GM18907 (cell line): ENCODE measurements at regions not wholly inside any gene's neighbourhood (a gene's known extent, or its start where the extent isn't known, plus 50 kb on each side); places are given as distances from the start of the nearest gene placed in this dataset.
"Not testable (repeated sequence)": the region's sequence is repeated elsewhere in the genome, so short reads cannot be mapped to it uniquely, and the experiment has no call there.

ENCODE experiments used
- ATAC-seq: cut with Tn5 transposase; IDR thresholded peaks from one replicate; pipeline ENCODE4 v1.9.1; 2021; ENCODE audit warnings: mild to moderate bottlenecking, moderate library complexity; ENCODE audit not compliant: unreplicated experiment

GRCh38 chr5:116785106-116785505 is 210.5 kb upstream of the SEMA6A start:
- ATAC-seq: no peak

DNA sequence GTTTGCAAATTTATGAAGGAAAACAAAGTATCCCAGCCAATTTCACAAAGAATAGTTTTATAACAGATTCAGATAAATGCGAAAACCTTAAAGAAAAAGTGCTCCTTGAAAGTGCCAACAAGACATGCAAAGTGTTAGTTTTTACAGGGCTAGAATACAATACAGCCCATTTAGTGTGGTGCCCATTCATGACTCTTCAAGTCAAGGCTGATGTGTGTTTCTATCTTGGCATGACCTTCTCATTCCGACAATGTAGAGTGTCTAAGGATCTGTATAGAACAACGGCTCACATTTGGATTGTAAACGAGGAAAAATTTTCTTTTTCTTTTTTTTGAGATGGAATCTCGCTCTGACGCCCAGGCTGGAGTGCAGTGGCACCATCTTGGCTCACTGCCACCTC is 205.2 kb upstream of the SEMA6A start:
- ATAC-seq: no peak

GRCh38 chr5:116778651-116779280 is 204.1 kb upstream of the SEMA6A start:
- ATAC-seq: no peak

GRCh38 chr5:116778032-116778431 is 203.4 kb upstream of the SEMA6A start:
- peak; percentile 85 for ATAC-seq

DNA sequence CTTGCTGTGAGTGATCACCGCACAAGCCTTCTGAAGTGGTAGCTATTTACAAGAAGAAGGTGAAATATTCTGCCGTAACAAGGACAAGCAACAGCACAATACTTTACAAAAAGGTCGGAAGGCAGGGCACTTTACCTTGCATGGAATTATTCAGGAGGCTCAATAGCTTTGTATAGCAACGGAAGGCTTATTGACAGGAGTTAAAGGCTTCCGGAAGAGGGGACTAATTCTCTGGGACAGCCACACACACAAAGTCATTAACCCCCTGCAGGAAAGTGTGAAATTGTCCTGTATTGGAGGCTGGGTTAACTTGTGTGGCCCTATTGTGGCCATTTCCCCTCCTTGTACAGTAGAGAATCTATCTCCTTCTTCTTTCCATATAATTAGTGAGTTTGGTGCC is 199.3 kb upstream of the SEMA6A start:
- no peak for ATAC-seq

DNA sequence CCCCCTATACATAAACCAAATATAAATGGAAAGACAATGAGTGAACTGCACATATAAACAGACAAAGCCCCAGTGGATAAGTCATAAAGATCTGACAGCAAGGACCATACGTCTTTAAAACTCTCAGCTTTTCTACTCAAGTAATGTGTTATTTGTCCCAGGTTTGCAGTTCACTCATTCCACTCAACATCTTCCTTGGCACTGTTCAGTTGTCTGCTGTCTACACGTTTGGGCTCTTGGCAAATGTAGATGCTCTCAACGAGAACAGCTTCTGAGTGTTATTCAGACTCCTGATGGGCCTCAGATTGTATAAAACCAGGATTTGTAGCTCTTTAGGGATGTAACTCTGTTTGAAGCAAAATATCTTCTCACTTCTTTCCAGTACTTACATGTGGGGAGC is 198.2 kb upstream of the SEMA6A start:
- no peak for ATAC-seq

DNA sequence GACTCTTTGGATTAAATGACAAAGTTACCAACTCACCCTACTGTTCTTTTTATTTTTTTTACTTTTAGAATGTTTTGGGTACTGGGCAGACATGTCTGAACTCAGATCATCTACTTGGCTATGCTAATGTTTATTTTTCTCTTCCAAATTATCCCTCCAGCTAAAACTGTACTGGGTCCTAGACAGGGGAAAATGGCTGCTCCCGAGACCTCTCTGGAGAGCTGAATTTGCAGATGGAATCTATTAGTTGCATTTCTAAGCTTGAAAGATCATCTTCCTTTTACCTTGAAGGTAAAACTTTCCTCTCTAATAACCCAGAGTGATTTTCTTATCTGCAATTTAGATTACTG is 197.5 kb upstream of the SEMA6A start:
- ATAC-seq: no peak

- ATAC-seq: no peak
These were observed 197.0 kb upstream of the SEMA6A start for GRCh38 chr5:116771466-116772151.

- not testable (repeated sequence) for ATAC-seq
These were observed 195.3 kb upstream of the SEMA6A start for GRCh38 chr5:116769953-116770352.

- no peak for ATAC-seq
These were observed 194.8 kb upstream of the SEMA6A start for GRCh38 chr5:116769470-116769869.

DNA sequence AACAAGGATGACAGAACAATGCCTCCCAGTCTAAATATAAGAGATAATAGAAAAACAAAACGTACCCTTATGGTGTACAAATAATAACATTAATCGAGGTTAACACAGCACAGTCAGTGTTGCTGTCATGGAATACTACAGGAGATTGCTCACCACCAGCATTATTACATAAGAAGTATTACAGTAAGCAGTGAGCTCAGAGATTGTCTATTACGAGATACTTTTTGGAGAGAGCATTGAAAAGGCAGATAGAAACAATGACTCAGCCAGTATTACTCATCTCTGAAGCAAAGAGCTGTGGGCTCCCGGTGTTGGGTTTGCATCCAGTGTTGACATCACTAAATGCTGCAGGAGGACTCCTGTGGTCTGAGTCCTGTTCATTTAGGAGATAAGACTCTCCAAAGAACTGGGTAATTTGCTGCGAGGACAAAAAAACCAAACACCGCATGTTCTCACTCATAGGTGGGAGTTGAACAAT is 191.9 kb upstream of the SEMA6A start:
- ATAC-seq: peak; percentile 59

DNA sequence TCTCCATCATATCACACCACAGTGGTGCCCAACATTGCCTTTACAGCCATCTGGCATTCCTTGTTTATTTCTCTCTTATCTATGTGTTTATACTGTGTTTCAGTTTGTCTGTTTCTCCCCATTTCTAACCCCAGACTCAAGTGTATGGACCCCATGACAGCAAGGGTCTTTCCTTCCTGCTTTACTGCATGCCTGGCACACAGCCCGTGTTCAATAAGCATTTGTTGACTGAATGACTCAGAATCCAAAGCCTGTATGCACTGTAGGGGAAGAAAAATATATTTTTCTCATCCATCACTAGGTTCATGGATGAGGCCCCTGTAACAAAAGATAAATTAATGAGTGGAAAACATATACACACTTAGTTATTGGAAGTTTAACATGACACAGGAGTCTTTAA is 190.8 kb upstream of the SEMA6A start:
- no peak for ATAC-seq

- ATAC-seq: peak; percentile 21
These were observed 190.3 kb upstream of the SEMA6A start for GRCh38 chr5:116764941-116765340.

DNA sequence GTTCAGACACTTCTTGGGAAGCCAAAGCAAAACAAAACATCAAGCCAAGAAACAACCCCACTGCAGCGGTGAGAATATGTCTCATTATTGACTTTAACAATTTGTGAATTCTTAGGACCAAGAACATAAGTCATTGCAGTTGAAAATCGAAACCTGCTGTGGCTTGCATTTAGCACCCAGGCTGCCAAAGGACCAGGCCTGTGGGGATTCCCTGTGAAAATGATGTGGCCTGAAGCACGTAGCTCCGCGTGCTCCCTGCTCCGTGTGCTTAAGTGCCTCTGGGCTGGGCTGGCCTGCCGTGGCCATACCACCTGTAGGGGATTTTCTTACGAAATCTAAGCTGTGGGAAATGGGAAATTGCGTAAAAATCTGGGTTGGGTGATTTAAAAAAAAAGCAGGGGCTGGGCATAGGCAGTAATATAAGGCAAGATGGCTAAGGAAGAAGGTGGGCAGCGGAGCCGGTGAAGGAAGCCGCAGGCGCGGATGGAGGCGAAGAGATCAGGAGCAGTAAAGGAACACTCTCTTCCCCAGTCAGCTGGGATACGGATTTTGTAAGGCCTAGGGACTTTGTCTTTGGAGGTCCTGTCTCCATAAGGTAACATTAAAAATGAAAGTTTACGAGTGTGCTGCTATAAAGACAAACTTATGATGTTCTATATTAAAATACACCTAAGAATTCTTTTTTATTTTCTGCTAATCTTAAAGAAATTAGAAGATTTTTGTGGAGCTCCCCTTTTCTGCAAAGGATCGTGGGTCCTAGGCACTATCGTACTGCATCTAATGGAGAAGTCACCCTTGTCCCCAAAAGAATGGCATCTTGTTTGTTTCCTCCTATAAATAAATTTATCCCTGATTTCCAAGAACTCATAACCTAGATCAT is 189.6 kb upstream of the SEMA6A start:
- ATAC-seq: peak; percentile 85

- ATAC-seq: no peak
These were observed 185.4 kb upstream of the SEMA6A start for GRCh38 chr5:116759860-116760640.

DNA sequence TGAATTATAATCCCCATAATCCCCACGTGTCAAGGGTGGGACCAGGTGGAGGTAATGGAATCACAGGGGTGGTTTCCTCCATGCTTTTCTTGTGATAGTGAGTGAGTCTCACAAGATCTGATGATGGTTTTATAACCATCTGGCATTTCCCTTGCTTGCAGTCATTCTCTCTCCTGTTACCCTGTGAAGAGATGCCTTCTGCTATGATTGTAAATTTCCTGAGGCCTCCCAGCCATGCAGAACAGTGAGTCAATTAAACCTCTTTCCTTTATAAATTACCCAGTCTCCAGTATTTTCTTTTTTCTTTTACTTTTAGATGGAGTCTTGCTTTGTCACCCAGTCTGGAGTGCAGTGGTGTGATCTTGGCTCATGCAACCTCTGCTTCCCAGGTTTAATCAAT is 182.7 kb upstream of the SEMA6A start:
- no peak for ATAC-seq

DNA sequence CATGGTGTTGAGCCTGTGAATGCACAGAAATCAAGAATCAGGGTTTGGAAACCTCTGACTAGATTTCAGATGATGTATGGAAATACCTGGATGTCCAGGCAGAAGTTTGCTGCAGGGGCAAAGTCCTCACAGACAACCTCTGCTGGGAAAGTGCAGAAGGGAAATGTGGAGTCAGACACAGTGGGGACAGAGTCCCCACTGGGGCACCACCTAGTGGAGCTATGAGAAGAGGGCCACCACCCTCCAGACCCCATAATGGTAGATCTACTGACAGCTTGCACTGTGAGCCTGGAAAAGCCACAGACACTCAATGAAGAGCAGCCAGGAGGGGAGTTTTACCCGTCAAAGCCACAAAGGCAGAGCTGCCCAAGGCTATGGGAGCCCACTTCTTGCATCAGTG is 181.9 kb upstream of the SEMA6A start:
- ATAC-seq: no peak

GRCh38 chr5:116754556-116754955 is 179.9 kb upstream of the SEMA6A start:
- ATAC-seq: no peak

GRCh38 chr5:116751684-116752083 is 177.1 kb upstream of the SEMA6A start:
- ATAC-seq: no peak

DNA sequence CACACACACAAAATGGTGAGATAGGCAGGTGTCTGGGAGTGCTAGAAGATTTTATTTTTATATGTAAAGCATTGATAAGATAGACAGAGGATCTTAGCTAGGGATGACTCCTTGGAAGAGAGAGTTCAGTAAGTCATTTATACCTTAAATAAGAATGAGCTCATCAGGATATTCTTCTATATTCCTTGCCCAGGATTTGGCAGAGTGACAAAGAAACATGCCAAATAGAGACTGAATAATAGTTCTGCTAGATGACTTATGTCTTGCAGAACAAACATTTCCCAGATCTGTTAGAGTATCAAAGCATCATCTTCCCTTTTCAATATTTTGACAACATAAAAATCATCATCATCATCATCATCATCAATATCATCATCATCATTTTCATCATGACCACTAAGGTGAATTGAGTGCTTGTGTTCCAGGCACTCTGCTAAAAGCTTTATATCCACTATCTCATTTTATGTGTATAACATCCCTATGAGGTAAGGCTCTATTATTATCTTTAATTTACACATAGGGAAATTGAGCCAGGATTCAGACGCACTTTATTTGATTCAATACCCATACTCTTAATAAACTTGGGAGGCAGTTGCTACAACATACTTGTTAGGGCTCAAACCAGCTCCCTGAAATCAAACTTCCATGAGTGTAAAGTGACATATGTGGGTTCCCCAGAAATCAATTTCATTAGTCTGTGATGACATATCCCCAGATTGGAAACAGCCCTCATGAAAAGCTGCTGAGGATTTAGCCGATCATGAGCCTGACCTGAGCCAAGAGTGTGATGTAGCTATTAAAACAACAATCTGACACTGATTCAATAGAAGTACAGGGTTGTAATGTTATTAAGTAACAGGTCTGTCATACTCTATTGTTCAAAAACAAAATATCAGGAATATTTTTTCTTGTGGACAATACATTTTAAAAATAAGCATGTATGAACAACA is 176.3 kb upstream of the SEMA6A start:
- ATAC-seq: no peak
